ENCODE measurements at regions not wholly inside any gene's neighbourhood (a gene's known extent, or its start where the extent isn't known, plus 50 kb on each side); places are given as distances from the start of the nearest gene placed in this dataset.
"Not testable (repeated sequence)": the region's sequence is repeated elsewhere in the genome, so short reads cannot be mapped to it uniquely, and the experiment has no call there.

DNA sequence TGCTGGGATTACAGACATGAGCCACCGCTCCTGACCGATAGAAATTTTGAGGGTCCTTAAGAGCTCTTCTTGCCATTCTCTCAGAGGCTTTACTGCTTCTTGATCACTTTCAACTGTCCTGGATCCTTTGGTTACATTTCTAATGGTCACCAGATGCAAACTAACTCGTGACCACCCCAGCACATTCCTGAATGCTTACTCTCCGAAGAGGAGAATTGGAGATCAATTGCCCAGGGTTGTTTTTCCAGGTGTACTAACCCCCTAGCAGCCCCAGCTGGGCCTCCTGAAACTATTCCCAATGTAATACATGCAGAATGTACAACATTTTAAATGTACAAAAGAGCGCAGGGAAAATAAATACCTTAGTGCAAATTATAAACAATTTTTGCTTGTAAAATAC lies 65.1 kb upstream of the TBL1XR1 start:
- Mint-ChIP-seq H3K27ac (ENCODE audit: unreplicated experiment) (peak overlapping the region; percentile 91), H3K9me3 (ENCODE audit: unreplicated experiment) (no peaks in the 10 kb centered on the region), H3K36me3 (ENCODE audit: unreplicated experiment) (no peaks in the 10 kb centered on the region), H3K27me3 (ENCODE audit: unreplicated experiment) (no peaks in the 10 kb centered on the region), H3K4me1 (ENCODE audit: unreplicated experiment) (peaks cover 30% of the 10 kb centered on the region), H3K4me3 (ENCODE audit: unreplicated experiment) (peak overlapping the region; percentile 48)
- DNase-seq (ENCODE audit: extremely low spot score, unreplicated experiment): peak; percentile 83
- TF ChIP-seq CTCF (IDR thresholded peaks at IDR 0.05): no peak

GRCh38 chr3:177263615-177264368 lies 66.5 kb upstream of the TBL1XR1 start:
- Mint-ChIP-seq H3K36me3 (ENCODE audit: unreplicated experiment) (no peaks in the 10 kb centered on the region), H3K9me3 (ENCODE audit: unreplicated experiment) (no peaks in the 10 kb centered on the region), H3K27ac (ENCODE audit: unreplicated experiment) (peak overlapping the region; percentile 91), H3K4me1 (ENCODE audit: unreplicated experiment) (peaks cover 30% of the 10 kb centered on the region), H3K27me3 (ENCODE audit: unreplicated experiment) (no peaks in the 10 kb centered on the region), H3K4me3 (ENCODE audit: unreplicated experiment) (peak overlapping the region; percentile 7)
- no peak for TF ChIP-seq CTCF (IDR thresholded peaks at IDR 0.05)
- DNase-seq (ENCODE audit: extremely low spot score, unreplicated experiment): peak; percentile 54

DNA sequence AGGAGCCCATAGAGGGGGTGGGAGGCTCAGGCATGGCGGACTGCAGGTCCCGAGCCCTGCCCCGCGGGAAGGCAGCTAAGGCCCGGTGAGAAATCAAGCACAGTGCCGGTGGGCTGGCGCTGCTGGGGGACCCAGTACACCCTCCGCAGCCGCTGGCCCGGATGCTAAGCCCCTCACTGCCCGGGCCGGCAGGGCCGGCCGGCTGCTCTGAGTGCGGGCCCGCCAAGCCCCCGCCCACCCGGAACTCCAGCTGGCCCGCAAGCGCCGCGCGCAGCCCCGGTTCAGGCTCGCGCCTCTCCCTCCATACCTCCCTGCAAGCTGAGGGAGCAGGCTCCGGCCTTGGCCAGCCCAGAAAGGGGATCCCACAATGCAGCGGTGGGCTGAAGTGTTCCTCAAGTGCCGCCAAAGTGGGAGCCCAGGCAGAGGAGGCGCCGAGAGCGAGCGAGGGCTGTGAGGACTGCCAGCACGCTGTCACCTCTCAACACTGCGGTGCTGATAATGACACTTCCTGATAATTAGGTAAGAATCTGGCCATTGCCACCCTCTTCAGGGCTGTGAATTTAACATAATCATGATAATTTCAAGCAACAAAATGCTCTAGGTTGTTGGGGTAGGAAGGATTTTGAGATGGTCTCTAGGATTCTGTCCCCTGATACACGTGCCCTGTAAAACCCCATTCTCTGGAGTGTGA lies 74.7 kb upstream of the TBL1XR1 start:
- H3K4me1 Mint-ChIP-seq (ENCODE audit: unreplicated experiment); H3K9me3 Mint-ChIP-seq (ENCODE audit: unreplicated experiment); H3K27me3 Mint-ChIP-seq (ENCODE audit: unreplicated experiment); H3K27ac Mint-ChIP-seq (ENCODE audit: unreplicated experiment); H3K4me3 Mint-ChIP-seq (ENCODE audit: unreplicated experiment); DNase-seq (ENCODE audit: extremely low spot score, unreplicated experiment); H3K36me3 Mint-ChIP-seq (ENCODE audit: unreplicated experiment): not testable (repeated sequence)

- Mint-ChIP-seq H3K4me3 (ENCODE audit: unreplicated experiment) (no peak overlapping the region), H3K27ac (ENCODE audit: unreplicated experiment) (no peak overlapping the region), H3K9me3 (ENCODE audit: unreplicated experiment) (no peaks in the 10 kb centered on the region), H3K36me3 (ENCODE audit: unreplicated experiment) (no peaks in the 10 kb centered on the region), H3K27me3 (ENCODE audit: unreplicated experiment) (no peaks in the 10 kb centered on the region), H3K4me1 (ENCODE audit: unreplicated experiment) (peaks cover 5% of the 10 kb centered on the region)
- TF ChIP-seq CTCF (IDR thresholded peaks at IDR 0.05): no peak
- DNase-seq (ENCODE audit: extremely low spot score, unreplicated experiment): no peak
Measured at GRCh38 chr3:177278016-177278415, 80.7 kb upstream of the TBL1XR1 start.

DNA sequence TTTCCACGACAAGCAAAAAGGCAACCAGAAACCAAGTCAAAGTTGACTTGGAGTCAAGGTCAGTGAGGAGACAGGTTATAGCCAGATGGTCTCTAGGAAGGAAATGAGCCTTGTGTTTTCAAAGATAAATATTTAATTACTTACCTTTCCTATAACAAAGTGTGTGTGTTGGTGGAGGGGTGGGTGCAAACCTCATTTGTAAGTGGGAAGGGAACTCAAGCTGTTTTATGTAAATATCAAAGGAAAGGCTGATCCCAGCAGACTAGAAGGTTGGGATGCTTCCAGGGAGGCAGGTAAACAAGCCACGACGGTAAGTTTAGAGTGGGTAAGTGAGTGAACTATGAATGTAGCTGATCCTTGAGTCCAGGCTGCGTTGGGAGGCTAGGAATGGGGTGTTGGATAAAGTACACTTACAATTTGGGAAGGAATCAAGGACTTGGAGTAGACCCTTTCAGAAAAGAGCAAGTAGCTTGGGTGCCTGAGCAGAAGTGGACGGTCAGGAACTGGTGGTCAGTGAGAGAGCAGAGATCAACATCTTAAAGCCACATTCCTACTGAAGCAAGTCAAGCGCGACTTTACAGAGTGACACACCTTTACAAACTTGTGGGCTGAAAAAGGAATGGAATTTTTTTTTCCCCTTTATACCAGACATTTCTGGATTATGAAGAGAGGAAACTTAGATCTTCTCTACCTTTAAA lies 82.0 kb upstream of the TBL1XR1 start:
- DNase-seq (ENCODE audit: extremely low spot score, unreplicated experiment): no peak
- no peak overlapping the region for H3K4me3 Mint-ChIP-seq (ENCODE audit: unreplicated experiment)
- peaks cover 9% of the 10 kb centered on the region for H3K4me1 Mint-ChIP-seq (ENCODE audit: unreplicated experiment)
- no peaks in the 10 kb centered on the region for H3K9me3 Mint-ChIP-seq (ENCODE audit: unreplicated experiment)
- H3K27me3 Mint-ChIP-seq (ENCODE audit: unreplicated experiment): no peaks in the 10 kb centered on the region
- no peaks in the 10 kb centered on the region for H3K36me3 Mint-ChIP-seq (ENCODE audit: unreplicated experiment)
- TF ChIP-seq CTCF (IDR thresholded peaks at IDR 0.05): no peak
- no peak overlapping the region for H3K27ac Mint-ChIP-seq (ENCODE audit: unreplicated experiment)
